Ovary (tissue), 7 donors: ENCODE measurements at regions not wholly inside any gene's neighbourhood (a gene's known extent, or its start where the extent isn't known, plus 50 kb on each side); places are given as distances from the start of the nearest gene placed in this dataset.

Source experiments
- DNase-seq, 5 donors: peaks; one replicate each; pipeline ENCODE4 v3.0.0-alpha.2; 2019 to 2020
- H3K27ac ChIP-seq, 2 donors: fragments of 200-600 bp; one replicate each; pipeline versions ENCODE4 v1.5.1 to v1.8.0; 2019 to 2022
- H3K27me3 ChIP-seq: fragments of 200-600 bp; one replicate; pipeline ENCODE4 v1.8.0; 2022
- H3K36me3 ChIP-seq: fragments of 200-600 bp; sonication (generic); one replicate; pipeline ENCODE4 v1.5.1; 2019
- H3K4me1 ChIP-seq: one replicate; pipeline ENCODE4 v1.8.1; 2013; ENCODE audit warnings: mild to moderate bottlenecking, moderate library complexity; ENCODE audit not compliant: insufficient read depth
- H3K4me3 ChIP-seq: fragments of 200-600 bp; sonication (generic); one replicate; pipeline ENCODE4 v1.5.1; 2017
- H3K9me3 ChIP-seq, 2 donors: fragments of 200-600 bp in 1 of 2; sonication (generic) in 1 of 2; one replicate each; pipeline versions ENCODE4 v1.5.1 to v1.8.1; 2013 to 2019; ENCODE audit warnings: mild to moderate bottlenecking in 1 of 2, moderate library complexity in 1 of 2
- CTCF ChIP-seq, 3 donors: fragments of 450-650 bp in 2 of 3; fragments of 200-600 bp in 1 of 3; IDR thresholded peaks; one replicate each; pipeline versions ENCODE4 v1.5.1 to v1.8.0; 2016 to 2022; ENCODE audit warnings: antibody characterized with exemption in 3 of 3, mild to moderate bottlenecking in 1 of 3
- EP300 ChIP-seq: sonication (generic); formaldehyde crosslinking; IDR thresholded peaks from one replicate; pipeline ENCODE4 v1.6.1; 2017; ENCODE audit warnings: antibody characterized with exemption
- POLR2A ChIP-seq: fragments of 450-650 bp; IDR thresholded peaks from one replicate; pipeline ENCODE4 v1.6.1; 2017; ENCODE audit warnings: antibody characterized with exemption, mild to moderate bottlenecking, moderate library complexity
- WGBS, 3 donors: extraction: QIAGEN DNeasy Blood & Tissue Kit in 1 of 3; methylation state at CpG; one replicate each; pipeline versions ENCODE4 v1.1.5 to v1.1.7; 2013 to 2017; 5-methylcytosine and 5-hydroxymethylcytosine counted together
- intact Hi-C, 4 donors: fragments of 100-400 bp; cut with DNase I; formaldehyde crosslinking; loops; one replicate each; pipeline versions ENCODE4 v1.11.0 to v1.15.1; 2022 to 2023
- donor health status: DM: no; HTN: no; CAD: no; lungs with moderate emphysema.
- donor health status: DM: no; HTN: no; CAD: no.
- donor health status: Bipolar disorder and iron deficiency.
- donor health status: DM: no; HTN: no; CAD: no.
- donor health status: DM: yes; HTN: yes; CAD: no.

GRCh38 chr5:163653526-163653925, 148.1 kb downstream of the MAT2B start:
- Histone ChIP-seq H3K4me1 (no peaks in the 10 kb centered on the region), H3K36me3 (no peaks in the 10 kb centered on the region), H3K9me3 (no peaks in the 10 kb centered on the region), H3K27me3 (no peaks in the 10 kb centered on the region), H3K27ac (no peak overlapping the region), H3K4me3 (no peak overlapping the region)
- no peak for DNase-seq
- intact Hi-C loops, result no loop called here
- no peak for TF ChIP-seq CTCF (IDR thresholded peaks at IDR 0.05)
- no peak for TF ChIP-seq EP300
- no peak for TF ChIP-seq POLR2A
- WGBS, 3 donors, result 90 to 98% (median 93%) methylated on average over 1 of the region's 1 CpG

DNA sequence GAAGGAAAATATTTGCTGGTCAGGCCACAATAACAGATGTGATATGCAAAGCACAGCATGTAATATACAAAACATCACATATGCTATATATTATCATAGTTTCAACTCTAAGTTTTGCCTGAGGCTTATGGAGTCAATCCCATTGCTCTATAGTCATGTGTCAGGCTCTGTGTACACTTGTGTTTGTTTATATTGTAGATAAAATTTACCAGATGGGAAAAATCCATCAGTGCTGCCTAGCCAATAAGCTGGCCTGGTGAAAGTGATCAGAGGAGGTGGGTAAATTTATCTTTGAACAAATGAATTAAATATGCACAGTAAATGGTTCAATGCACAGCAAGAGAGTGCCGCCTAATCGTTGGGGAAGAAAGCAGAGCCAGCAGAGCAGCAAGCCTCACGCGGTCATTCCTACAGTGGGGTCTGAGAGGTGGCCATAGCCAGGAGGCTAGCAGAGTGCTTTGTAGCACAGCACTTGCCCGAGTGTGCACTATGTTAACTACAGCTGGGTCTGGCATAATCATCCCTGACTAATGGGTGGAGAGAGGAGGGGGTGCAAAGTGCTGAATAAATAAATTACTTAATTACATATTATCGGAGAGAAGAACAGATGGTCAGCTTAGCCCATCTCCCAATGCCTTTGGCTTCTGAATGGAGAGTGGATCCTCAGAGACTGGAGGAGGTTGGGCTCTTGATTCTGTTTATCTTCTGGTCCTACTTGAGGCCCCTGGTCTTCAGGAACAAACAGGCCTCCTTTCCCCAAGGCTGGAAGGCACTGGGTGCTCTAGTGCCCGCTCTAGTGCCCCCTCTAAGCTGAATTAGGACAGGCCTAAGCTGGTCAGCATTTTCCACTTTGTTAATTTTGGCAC, 153.5 kb downstream of the MAT2B start:
- WGBS, 3 donors, result 72 to 82% (median 74%) methylated on average over 7 of the region's 7 CpGs
- no peaks in the 10 kb centered on the region for H3K4me1 ChIP-seq
- TF ChIP-seq CTCF (IDR thresholded peaks at IDR 0.05), result no peak
- TF ChIP-seq POLR2A, result no peak
- no peak for TF ChIP-seq EP300
- intact Hi-C loops, result no loop called here
- no peak for DNase-seq
- no peak overlapping the region for H3K27ac ChIP-seq
- no peaks in the 10 kb centered on the region for H3K9me3 ChIP-seq
- no peaks in the 10 kb centered on the region for H3K27me3 ChIP-seq
- no peaks in the 10 kb centered on the region for H3K36me3 ChIP-seq
- H3K4me3 ChIP-seq, result no peak overlapping the region

GRCh38 chr5:163659568-163659902, 154.1 kb downstream of the MAT2B start:
- intact Hi-C loops, result no loop called here
- DNase-seq, result no peak
- no peaks in the 10 kb centered on the region for H3K27me3 ChIP-seq
- WGBS, 3 donors, result 54 to 59% (median 57%) methylated on average over 3 of the region's 3 CpGs
- H3K4me1 ChIP-seq, result no peaks in the 10 kb centered on the region
- H3K9me3 ChIP-seq, result no peaks in the 10 kb centered on the region
- no peak for TF ChIP-seq POLR2A
- no peak for TF ChIP-seq EP300
- TF ChIP-seq CTCF (IDR thresholded peaks at IDR 0.05), result no peak
- H3K4me3 ChIP-seq, result no peak overlapping the region
- H3K36me3 ChIP-seq, result no peaks in the 10 kb centered on the region
- no peak overlapping the region for H3K27ac ChIP-seq

DNA sequence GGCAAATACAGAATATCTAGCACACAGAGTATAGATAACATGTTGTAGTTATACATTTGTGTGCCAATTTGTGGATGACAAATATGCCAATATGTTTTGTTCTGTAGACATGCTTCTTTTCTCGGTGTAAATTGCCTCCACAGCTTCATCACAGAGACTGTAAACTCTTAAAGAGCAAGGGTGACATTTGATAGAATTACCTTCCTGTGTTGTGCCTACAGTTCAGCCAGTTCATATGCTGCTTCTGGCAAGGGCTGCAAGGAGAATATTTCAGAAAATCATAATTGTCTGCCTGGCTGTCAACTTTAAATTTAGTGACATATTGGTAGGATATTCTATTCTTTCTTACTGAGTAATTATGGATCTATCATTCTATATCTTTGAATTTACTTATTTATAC, 155.1 kb downstream of the MAT2B start:
- 81 to 89% (median 87%) methylated on average over 1 of the region's 1 CpG for WGBS, 3 donors
- no peak for DNase-seq
- TF ChIP-seq CTCF (IDR thresholded peaks at IDR 0.05) (no peak), EP300 (no peak), POLR2A (no peak)
- intact Hi-C loops, result no loop called here
- H3K4me3 ChIP-seq, result no peak overlapping the region
- H3K27me3 ChIP-seq, result no peaks in the 10 kb centered on the region
- no peaks in the 10 kb centered on the region for H3K36me3 ChIP-seq
- H3K9me3 ChIP-seq, result no peaks in the 10 kb centered on the region
- H3K27ac ChIP-seq, result no peak overlapping the region
- no peaks in the 10 kb centered on the region for H3K4me1 ChIP-seq
